H1 (cell line): ENCODE measurements at regions not wholly inside any gene's neighbourhood (a gene's known extent, or its start where the extent isn't known, plus 50 kb on each side); places are given as distances from the start of the nearest gene placed in this dataset.

ENCODE experiments used
- MAFK ChIP-seq: IDR thresholded peaks from 2 replicates; pipeline ENCODE4 v1.6.1; 2012; ENCODE audit warnings: low read depth, mild to moderate bottlenecking, improper control_type of control experiment, low read length
- SIN3A ChIP-seq, 2 experiments: IDR thresholded peaks in 1 of 2; conservative IDR thresholded peaks in 1 of 2; 2 replicates each; pipeline ENCODE4 v1.6.1; 2011 to 2012; ENCODE audit warnings: low read length in 2 of 2, improper control_type of control experiment in 1 of 2, low read depth in 1 of 2, mild to moderate bottlenecking in 1 of 2
- SP4 ChIP-seq: IDR thresholded peaks from 2 replicates; pipeline ENCODE4 v1.6.1; 2012; ENCODE audit warnings: low read length, inconsistent platforms
- TF ChIP-seq, protein P1 (sequence below): IDR thresholded peaks from 2 replicates; pipeline ENCODE4 v1.6.1; 2012; ENCODE audit warnings: inconsistent platforms

DNA sequence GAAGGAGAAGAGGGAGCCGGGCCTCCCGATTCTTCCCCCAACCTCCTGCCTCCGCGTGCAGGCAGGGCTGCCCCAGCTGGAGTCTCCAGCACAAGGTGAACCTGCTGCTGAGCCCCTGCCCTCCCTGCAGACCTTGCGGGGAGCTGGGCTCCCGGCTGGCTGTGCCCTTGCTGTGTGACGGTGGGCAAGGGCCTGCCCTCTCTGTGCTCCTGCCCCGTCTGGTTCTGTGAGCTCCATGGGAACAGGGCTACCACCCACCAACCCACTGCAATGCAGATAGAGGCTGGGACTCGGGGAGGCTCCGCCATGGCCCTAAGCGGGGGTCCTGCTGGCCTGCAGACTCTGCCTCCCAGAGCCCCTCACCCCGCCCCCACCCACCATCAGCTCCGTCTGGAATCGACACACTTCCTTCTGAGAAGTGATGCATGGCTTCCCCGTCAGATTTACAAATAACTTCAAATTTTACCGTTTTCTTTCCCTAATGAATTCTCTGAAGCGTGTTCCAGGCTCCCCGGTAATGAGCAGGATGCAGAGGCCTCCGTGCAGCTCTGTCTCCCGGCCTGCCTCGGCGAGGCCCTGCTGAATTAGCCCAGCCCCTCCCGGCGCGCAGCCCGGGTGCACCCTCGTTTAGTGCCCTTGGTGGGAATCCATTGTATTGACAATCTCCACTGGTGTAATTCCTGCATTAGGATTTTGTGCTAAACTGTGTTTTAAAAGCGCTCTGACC is 111.0 kb downstream of the MICALL2 start (continued):
- TF ChIP-seq MAFK (no peak), SIN3A (conservative IDR thresholded peaks at IDR 0.05 in 1 of 2, IDR thresholded peaks at IDR 0.05 in 1 of 2; ENCODE audit: low read depth in 1 of 2, low read length in 2 of 2) (no peak), SP4 (no peak)
- TF ChIP-seq, protein P1, sequence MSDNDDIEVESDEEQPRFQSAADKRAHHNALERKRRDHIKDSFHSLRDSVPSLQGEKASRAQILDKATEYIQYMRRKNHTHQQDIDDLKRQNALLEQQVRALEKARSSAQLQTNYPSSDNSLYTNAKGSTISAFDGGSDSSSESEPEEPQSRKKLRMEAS: no peak
